ENCODE measurements at regions not wholly inside any gene's neighbourhood (a gene's known extent, or its start where the extent isn't known, plus 50 kb on each side); places are given as distances from the start of the nearest gene placed in this dataset.

GRCh38 chr2:221802089-221802488 lies 230.0 kb upstream of the EPHA4 start (continued):
- TF ChIP-seq SRF (CRISPR knock-in tag; IDR thresholded peaks at IDR 0.05) = no peak

DNA sequence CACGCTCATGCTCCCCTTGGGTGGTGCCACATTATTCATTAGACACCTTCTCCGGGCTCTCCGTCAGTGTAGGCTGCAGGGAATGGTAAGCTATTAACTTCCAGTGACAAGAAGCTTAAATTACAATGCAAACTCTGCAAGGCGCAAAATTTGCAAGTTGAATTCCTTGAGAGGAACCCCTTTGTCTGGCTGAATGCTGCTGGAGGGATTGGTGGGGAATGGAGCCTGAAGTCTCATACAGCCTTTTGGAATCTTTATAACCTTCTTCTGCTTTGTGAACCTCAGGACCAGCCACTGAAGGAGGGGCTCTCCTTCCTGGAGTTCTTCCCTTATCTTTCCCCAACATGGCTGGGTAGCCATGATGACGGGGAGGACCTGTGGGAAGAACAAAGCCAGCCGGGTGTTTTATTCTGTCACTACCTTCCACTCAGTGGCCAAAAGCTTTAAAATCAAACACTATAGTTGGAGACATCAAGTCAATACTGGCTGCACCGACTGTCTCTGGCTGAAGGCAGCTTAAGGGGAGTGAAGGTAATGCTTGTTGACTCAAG lies 220.9 kb upstream of the EPHA4 start:
- no TSS peak for BruUV-seq (replicated peaks)
- POLR2A ChIA-PET = no interaction called here
- FAIRE-seq (no peak), DNase-seq (ENCODE audit: extremely low read depth in 1 of 4, low spot score in 3 of 4) (no peak), ATAC-seq (no peak)
- H2AFZ ChIP-seq (ENCODE audit: low read depth, low read length) = no peak overlapping the region
- CTCF ChIA-PET (ENCODE audit: low intra/inter-chr PET ratio) = no interaction called here
- H3K36me3 ChIP-seq (ENCODE audit: control insufficient read depth, insufficient read depth, low read length) = no peaks in the 10 kb centered on the region
- H3K9me3 ChIP-seq (replicated peaks; ENCODE audit: control insufficient read depth, insufficient read depth, low read depth, low read length) = no peaks in the 10 kb centered on the region
- no peak overlapping the region for H3K4me3 ChIP-seq
- WGBS (ENCODE audit: insufficient coverage, low coverage, missing lambda C conversion rate) = 1% methylated on average over 7 of the region's 7 CpGs
- H3K27me3 ChIP-seq (ENCODE audit: control insufficient read depth in 2 of 2, insufficient read depth in 2 of 2, low read length in 2 of 2) = no peaks in the 10 kb centered on the region
- no peak overlapping the region for H3K4me2 ChIP-seq (ENCODE audit: insufficient read depth, low read length)
- intact Hi-C loops (cut with micrococcal nuclease) (no loop called here), in situ Hi-C loops (cut with MboI) (no loop called here)
- H3K9me1 ChIP-seq (ENCODE audit: control insufficient read depth, insufficient read depth, low read length) = no peaks in the 10 kb centered on the region
- TF ChIP-seq XRCC4 (IDR thresholded peaks at IDR 0.05; ENCODE audit: extremely low read depth, insufficient read depth, insufficient read length) = no peak
- TF ChIP-seq ZFX (CRISPR knock-in tag; IDR thresholded peaks at IDR 0.05) = no peak
- no peak for TF ChIP-seq ERF (CRISPR knock-in tag; IDR thresholded peaks at IDR 0.05)
- TF ChIP-seq, protein P1, sequence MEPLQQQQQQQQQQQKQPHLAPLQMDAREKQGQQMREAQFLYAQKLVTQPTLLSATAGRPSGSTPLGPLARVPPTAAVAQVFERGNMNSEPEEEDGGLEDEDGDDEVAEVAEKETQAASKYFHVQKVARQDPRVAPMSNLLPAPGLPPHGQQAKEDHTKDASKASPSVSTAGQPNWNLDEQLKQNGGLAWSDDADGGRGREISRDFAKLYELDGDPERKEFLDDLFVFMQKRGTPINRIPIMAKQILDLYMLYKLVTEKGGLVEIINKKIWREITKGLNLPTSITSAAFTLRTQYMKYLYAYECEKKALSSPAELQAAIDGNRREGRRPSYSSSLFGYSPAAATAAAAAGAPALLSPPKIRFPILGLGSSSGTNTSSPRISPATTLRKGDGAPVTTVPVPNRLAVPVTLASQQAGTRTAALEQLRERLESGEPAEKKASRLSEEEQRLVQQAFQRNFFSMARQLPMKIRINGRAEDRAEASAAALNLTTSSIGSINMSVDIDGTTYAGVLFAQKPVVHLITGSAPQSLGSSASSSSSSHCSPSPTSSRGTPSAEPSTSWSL (CRISPR knock-in tag; IDR thresholded peaks at IDR 0.05; ENCODE audit: borderline replicate concordance) = no peak
- no peak for TF ChIP-seq RBM17 (IDR thresholded peaks at IDR 0.05; ENCODE audit: borderline replicate concordance, low read depth, low read length)
- H3K79me2 ChIP-seq (ENCODE audit: control insufficient read depth, insufficient read depth, low read length) = no peaks in the 10 kb centered on the region
- no peaks in the 10 kb centered on the region for H3K4me1 ChIP-seq (replicated peaks in 1 of 2; ENCODE audit: control insufficient read depth in 2 of 2, insufficient read depth in 2 of 2, low read length in 2 of 2)
- H3K27ac ChIP-seq (ENCODE audit: extremely low read depth, low read depth, low read length) = no peak overlapping the region
- H3K9ac ChIP-seq (ENCODE audit: insufficient read depth in 1 of 2, low read depth in 2 of 2, low read length in 2 of 2) = no peak overlapping the region
- H4K20me1 ChIP-seq (replicated peaks; ENCODE audit: control insufficient read depth, insufficient read depth, low read length) = no peaks in the 10 kb centered on the region

All from K562 (cell line).